ENCODE measurements at regions not wholly inside any gene's neighbourhood (a gene's known extent, or its start where the extent isn't known, plus 50 kb on each side); places are given as distances from the start of the nearest gene placed in this dataset.

DNA sequence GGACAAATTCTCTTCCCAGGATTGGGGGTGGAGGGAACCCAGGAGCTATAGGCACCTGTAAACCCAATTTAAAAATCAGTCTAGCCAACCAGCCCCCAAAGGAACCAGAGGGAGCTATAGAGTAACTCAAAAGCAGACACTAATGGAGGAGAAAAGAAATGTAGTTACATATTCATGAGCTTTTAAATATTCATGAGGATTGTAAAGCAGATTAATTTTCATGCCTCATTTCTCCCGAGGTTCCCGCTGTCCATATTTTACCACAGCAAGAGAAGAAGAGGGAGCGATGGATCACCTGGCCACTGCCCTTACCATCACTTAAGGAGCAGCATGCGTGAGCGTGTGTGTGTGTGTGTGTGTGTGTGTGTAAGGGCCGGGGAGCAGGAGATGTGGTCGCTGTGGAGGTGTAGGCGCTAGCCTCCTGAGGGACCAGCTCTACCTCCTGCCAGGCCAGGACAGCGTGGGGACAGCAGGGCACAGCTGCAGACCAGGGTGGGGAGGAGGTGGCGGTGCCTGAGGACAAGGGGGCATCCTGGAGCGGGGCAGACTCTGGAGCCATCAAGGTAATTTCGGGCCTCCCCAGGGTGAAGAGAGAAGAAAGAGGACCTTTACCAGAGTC is 100.7 kb upstream of the THY1 start:
- no peaks in the 10 kb centered on the region for H3K4me1 ChIP-seq
- WGBS, 2 donors: 74 to 80% methylated on average over 12 of the region's 12 CpGs
- H3K27ac ChIP-seq: no peak overlapping the region
- H3K4me3 ChIP-seq: no peak overlapping the region
- TF ChIP-seq, protein P1, sequence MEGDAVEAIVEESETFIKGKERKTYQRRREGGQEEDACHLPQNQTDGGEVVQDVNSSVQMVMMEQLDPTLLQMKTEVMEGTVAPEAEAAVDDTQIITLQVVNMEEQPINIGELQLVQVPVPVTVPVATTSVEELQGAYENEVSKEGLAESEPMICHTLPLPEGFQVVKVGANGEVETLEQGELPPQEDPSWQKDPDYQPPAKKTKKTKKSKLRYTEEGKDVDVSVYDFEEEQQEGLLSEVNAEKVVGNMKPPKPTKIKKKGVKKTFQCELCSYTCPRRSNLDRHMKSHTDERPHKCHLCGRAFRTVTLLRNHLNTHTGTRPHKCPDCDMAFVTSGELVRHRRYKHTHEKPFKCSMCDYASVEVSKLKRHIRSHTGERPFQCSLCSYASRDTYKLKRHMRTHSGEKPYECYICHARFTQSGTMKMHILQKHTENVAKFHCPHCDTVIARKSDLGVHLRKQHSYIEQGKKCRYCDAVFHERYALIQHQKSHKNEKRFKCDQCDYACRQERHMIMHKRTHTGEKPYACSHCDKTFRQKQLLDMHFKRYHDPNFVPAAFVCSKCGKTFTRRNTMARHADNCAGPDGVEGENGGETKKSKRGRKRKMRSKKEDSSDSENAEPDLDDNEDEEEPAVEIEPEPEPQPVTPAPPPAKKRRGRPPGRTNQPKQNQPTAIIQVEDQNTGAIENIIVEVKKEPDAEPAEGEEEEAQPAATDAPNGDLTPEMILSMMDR (IDR thresholded peaks at IDR 0.05): no peak
- intact Hi-C loops (cut with DNase I): no loop called here
- DNase-seq: no peak
- no peaks in the 10 kb centered on the region for H3K9me3 ChIP-seq
- no peaks in the 10 kb centered on the region for H3K27me3 ChIP-seq
- no peak for FAIRE-seq
- H3K36me3 ChIP-seq: no peaks in the 10 kb centered on the region
- no peak for ATAC-seq

DNA sequence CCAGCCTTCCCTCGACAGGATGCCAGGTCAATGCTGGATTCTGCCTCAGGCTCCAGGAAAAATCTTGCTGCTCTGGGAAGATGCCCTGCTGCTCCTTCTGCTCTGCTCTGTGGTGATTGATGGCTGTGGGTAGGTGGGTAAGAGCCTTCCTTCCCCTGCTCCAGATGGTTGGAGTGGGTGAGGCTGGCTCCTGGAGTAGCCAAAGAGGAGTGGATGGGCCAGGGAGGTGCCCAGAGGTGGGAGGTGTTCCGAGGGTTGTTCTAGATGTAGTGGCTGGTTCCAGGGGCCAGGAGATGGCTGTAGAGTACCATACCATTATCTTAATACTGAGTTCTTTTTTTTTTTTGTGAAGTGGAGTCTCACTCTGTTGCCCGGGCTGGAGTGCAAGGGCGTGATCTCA is 99.6 kb upstream of the THY1 start:
- intact Hi-C loops (cut with DNase I): no loop called here
- no peak for DNase-seq
- no peak for ATAC-seq
- Histone ChIP-seq H3K4me3 (no peak overlapping the region), H3K27me3 (no peaks in the 10 kb centered on the region), H3K27ac (no peak overlapping the region), H3K9me3 (no peaks in the 10 kb centered on the region), H3K4me1 (no peaks in the 10 kb centered on the region), H3K36me3 (no peaks in the 10 kb centered on the region)
- TF ChIP-seq, protein P1 (IDR thresholded peaks at IDR 0.05): no peak
- WGBS, 2 donors: 79 to 87% methylated on average over 4 of the region's 4 CpGs
- no peak for FAIRE-seq

- no peak for DNase-seq
- intact Hi-C loops (cut with DNase I): no loop called here
- TF ChIP-seq, protein P1 (IDR thresholded peaks at IDR 0.05): no peak
- no peaks in the 10 kb centered on the region for H3K27me3 ChIP-seq
- no peaks in the 10 kb centered on the region for H3K4me1 ChIP-seq
- FAIRE-seq: no peak
- no peaks in the 10 kb centered on the region for H3K36me3 ChIP-seq
- H3K9me3 ChIP-seq: no peaks in the 10 kb centered on the region
- H3K4me3 ChIP-seq: no peak overlapping the region
- no peak for ATAC-seq
- no peak overlapping the region for H3K27ac ChIP-seq
- 83% methylated on average over 11 of the region's 11 CpGs for whole genome bisulfite sequencing, 2 donors
Observed at GRCh38 chr11:119521551-119521950, 98.6 kb upstream of the THY1 start.

GRCh38 chr11:119520966-119521365 is 98.0 kb upstream of the THY1 start:
- Histone ChIP-seq H3K36me3 (no peaks in the 10 kb centered on the region), H3K27ac (no peak overlapping the region), H3K27me3 (no peaks in the 10 kb centered on the region), H3K4me3 (no peak overlapping the region), H3K9me3 (no peaks in the 10 kb centered on the region), H3K4me1 (no peaks in the 10 kb centered on the region)
- ATAC-seq: no peak
- TF ChIP-seq, protein P1 (IDR thresholded peaks at IDR 0.05): no peak
- WGBS, 2 donors: 81 to 85% methylated on average over 9 of the region's 9 CpGs
- DNase-seq: no peak
- no peak for FAIRE-seq
- intact Hi-C loops (cut with DNase I): no loop called here

DNA sequence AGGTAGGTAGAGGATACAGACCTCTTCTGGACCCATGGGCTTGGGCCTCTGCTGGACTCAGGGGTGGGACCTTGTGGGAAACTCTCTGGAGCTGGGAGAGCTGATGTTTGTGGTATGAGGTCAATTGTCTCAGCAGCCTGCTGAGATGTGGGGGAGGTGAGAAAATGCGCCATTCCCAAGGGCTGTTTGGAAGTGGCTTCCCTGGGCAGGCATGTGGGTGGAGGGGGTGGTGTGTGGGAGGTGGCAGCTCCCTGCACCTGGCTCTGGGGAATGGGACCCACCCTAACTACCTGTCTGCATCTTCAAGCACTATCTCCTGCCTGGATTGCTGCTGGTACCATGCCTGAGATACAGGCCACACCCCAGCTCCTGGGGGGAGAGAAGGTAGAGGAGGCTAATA is 97.4 kb upstream of the THY1 start:
- no peak for DNase-seq
- intact Hi-C loops (cut with DNase I): no loop called here
- Histone ChIP-seq H3K36me3 (no peaks in the 10 kb centered on the region), H3K4me1 (no peaks in the 10 kb centered on the region), H3K4me3 (no peak overlapping the region), H3K9me3 (no peaks in the 10 kb centered on the region), H3K27ac (no peak overlapping the region), H3K27me3 (no peaks in the 10 kb centered on the region)
- ATAC-seq: no peak
- TF ChIP-seq, protein P1 (IDR thresholded peaks at IDR 0.05): no peak
- WGBS, 2 donors: 59 to 91% methylated on average over 1 of the region's 1 CpG
- no peak for FAIRE-seq

Data from pancreas (tissue), 10 donors.